ENCODE measurements at regions not wholly inside any gene's neighbourhood (a gene's known extent, or its start where the extent isn't known, plus 50 kb on each side); places are given as distances from the start of the nearest gene placed in this dataset.

- no peak for TF ChIP-seq NFYB (IDR thresholded peaks at IDR 0.05; ENCODE audit: insufficient read depth, low read depth, low read length)
Observed at GRCh38 chr3:101065962-101066361, 72.7 kb upstream of the ABI3BP start (continued).

- DNase-seq (ENCODE audit: low read depth, low spot score) (no peak), ATAC-seq (no peak), FAIRE-seq (no peak)
- in situ Hi-C loops (cut with MboI) = no loop called here
- Histone ChIP-seq H2AFZ (ENCODE audit: control insufficient read depth, low read depth, low read length) (no peak overlapping the region), H3K4me3 (no peak overlapping the region), H4K20me1 (ENCODE audit: control insufficient read depth, insufficient read depth) (no peaks in the 10 kb centered on the region), H3K27ac (ENCODE audit: control insufficient read depth, insufficient read depth) (no peak overlapping the region), H3K36me3 (ENCODE audit: control insufficient read depth in 2 of 2, insufficient read depth in 2 of 2, low read length in 1 of 2) (no peaks in the 10 kb centered on the region), H3K79me2 (ENCODE audit: control insufficient read depth, insufficient read depth, low read length) (no peaks in the 10 kb centered on the region), H3K4me2 (ENCODE audit: control insufficient read depth, insufficient read depth) (no peak overlapping the region), H3K4me1 (ENCODE audit: control insufficient read depth, insufficient read depth, low read length) (no peaks in the 10 kb centered on the region), H3K27me3 (replicated peaks in 1 of 2; ENCODE audit: control insufficient read depth in 2 of 2, insufficient read depth in 2 of 2, low read length in 1 of 2) (no peaks in the 10 kb centered on the region), H3K9ac (ENCODE audit: control insufficient read depth, insufficient read depth, low read length) (no peak overlapping the region), H3K9me3 (replicated peaks; ENCODE audit: control insufficient read depth, insufficient read depth, low read length) (no peaks in the 10 kb centered on the region; the same call in 2 of the 3 replicates)
- BruUV-seq (replicated peaks) = no TSS peak
- intact Hi-C loops (cut with micrococcal nuclease; ENCODE audit: unreplicated experiment) = no loop called here
- ChIA-PET SMC1A (ENCODE audit: uncharacterized antibody, unreplicated experiment) (interaction anchor here (1.5 kb wide), 1 partner anchor 13 kb away, joined by 4 read pairs; no protein-coding TSS in a partner anchor), CTCF (no interaction called here), RAD21 (ENCODE audit: unreplicated experiment) (no interaction called here), POLR2A (no interaction called here)
- TF ChIP-seq BCLAF1 (IDR thresholded peaks at IDR 0.05) (no peak), EGR1 (IDR thresholded peaks at IDR 0.05; ENCODE audit: borderline replicate concordance in 1 of 2, low read depth in 2 of 2, low read length in 2 of 2) (no peak), PML (IDR thresholded peaks at IDR 0.05; ENCODE audit: low read length) (no peak), FOXK2 (IDR thresholded peaks at IDR 0.05) (no peak), ZNF274 (IDR thresholded peaks at IDR 0.05; ENCODE audit: insufficient read depth, insufficient read length) (no peak), CTCF (IDR thresholded peaks at IDR 0.05 in 2 of 3, conservative IDR thresholded peaks at IDR 0.05 in 1 of 3; ENCODE audit: control insufficient read depth in 2 of 3, extremely low read depth in 1 of 3, insufficient read depth in 1 of 3, low read depth in 3 of 3, low read length in 3 of 3) (no peak), MEF2A (IDR thresholded peaks at IDR 0.05; ENCODE audit: insufficient read depth, low read depth, low read length) (no peak), HSF1 (IDR thresholded peaks at IDR 0.05; ENCODE audit: low read depth, low read length) (no peak), SMAD1 (IDR thresholded peaks at IDR 0.05; ENCODE audit: low read depth, partially characterized antibody) (no peak), FOXM1 (IDR thresholded peaks at IDR 0.05; ENCODE audit: low read depth, low read length) (no peak), FOS (IDR thresholded peaks at IDR 0.05; ENCODE audit: borderline replicate concordance, extremely low read depth, insufficient read length) (no peak), GATAD2B (conservative IDR thresholded peaks at IDR 0.05; ENCODE audit: low read depth) (no peak), E2F8 (IDR thresholded peaks at IDR 0.05; ENCODE audit: low read depth, partially characterized antibody) (no peak), ZZZ3 (IDR thresholded peaks at IDR 0.05; ENCODE audit: control insufficient read depth, insufficient read length, low read depth) (no peak)
Observed at GRCh38 chr3:101063401-101063800, 70.2 kb upstream of the ABI3BP start.

All from GM12878 (cell line).